ENCODE measurements at regions not wholly inside any gene's neighbourhood (a gene's known extent, or its start where the extent isn't known, plus 50 kb on each side); places are given as distances from the start of the nearest gene placed in this dataset.
"Not testable (repeated sequence)": the region's sequence is repeated elsewhere in the genome, so short reads cannot be mapped to it uniquely, and the experiment has no call there.

DNA sequence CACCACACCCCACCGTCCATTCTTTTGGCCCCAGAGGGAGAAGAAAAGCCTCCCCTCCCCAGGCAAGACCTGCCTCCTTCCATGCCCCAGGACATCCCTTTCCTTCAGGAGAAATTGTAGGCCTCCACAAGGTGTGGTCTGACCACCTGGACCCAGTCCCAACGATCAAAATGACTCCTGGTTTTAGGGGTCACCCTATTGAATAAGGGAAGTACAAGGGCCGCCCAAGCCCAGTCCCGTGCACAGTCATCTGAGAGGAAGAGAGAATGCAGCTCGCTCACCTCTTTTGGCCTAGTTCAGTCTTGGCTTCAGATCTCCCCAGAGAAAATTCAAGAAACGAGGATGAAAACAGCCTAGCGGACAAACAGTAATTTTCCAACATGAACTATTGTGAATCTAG lies 249.1 kb downstream of the UACA start:
- no peak overlapping the region for H3K4me3 Mint-ChIP-seq
- H3K27me3 Mint-ChIP-seq, result peaks cover 0 to 42% (median 0%) of the 10 kb centered on the region in 5 donors
- ATAC-seq (no peak), DNase-seq (no peak)
- Histone ChIP-seq H3K4me1 (ENCODE audit: control insufficient read depth in 2 of 2, insufficient read depth in 2 of 2, low read length in 2 of 2) (peaks cover 0 to 6% of the 10 kb centered on the region in 2 donors), H3K36me3 (ENCODE audit: control insufficient read depth in 2 of 3, insufficient read depth in 3 of 3, low read length in 3 of 3) (no peaks in the 10 kb centered on the region), H3K27ac (ENCODE audit: low read depth, low read length) (no peak overlapping the region), H3K4me3 (ENCODE audit: low read length) (no peak overlapping the region), H3K9me3 (ENCODE audit: control insufficient read depth in 2 of 3, low read length in 3 of 3) (peaks cover 0 to 17% (median 0%) of the 10 kb centered on the region in 3 experiments), H3K27me3 (ENCODE audit: control insufficient read depth in 2 of 2, insufficient read depth in 2 of 2, low read length in 2 of 2) (no peaks in the 10 kb centered on the region)
- ChIA-PET CTCF (interaction anchor here (0.6 to 1.8 kb wide), 5 partner anchors 9 to 1003 kb away, joined by 3 to 5 read pairs (median 3); no protein-coding TSS in a partner anchor), POLR2A (interaction anchor here (0.9 kb wide), 1 partner anchor 9 kb away, joined by 3 read pairs; no protein-coding TSS in a partner anchor)
- H3K27ac Mint-ChIP-seq, result no peak overlapping the region
- peaks cover 7 to 32% (median 22%) of the 10 kb centered on the region in 11 donors for H3K9me3 Mint-ChIP-seq
- H3K36me3 Mint-ChIP-seq, result peaks cover 12 to 27% (median 18%) of the 10 kb centered on the region in 5 donors
- intact Hi-C loops (cut with micrococcal nuclease), result no loop called here
- H3K4me1 Mint-ChIP-seq, result peaks cover 4 to 27% (median 7%) of the 10 kb centered on the region in 7 donors

DNA sequence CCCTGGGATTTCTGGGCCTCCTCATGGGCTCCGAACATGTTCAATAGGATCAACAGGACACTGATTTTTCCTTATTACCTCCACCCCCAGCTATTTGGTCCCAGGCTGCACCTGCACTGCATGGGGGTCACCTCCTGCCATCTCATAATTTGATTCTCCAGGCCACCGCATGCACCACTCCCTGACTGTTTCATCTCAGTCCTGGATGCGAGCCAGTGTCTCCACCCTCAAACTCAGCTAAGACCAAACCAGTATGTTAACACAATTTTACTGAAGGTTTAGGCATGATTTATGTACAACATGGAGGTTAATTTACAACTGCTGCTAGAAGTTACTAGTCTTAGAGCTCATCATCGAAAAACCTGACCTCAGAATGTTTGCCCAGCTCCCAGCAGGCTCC lies 249.5 kb downstream of the UACA start:
- peaks cover 7 to 35% (median 24%) of the 10 kb centered on the region in 11 donors for H3K9me3 Mint-ChIP-seq
- H3K4me1 Mint-ChIP-seq, result peaks cover 5 to 28% (median 8%) of the 10 kb centered on the region in 7 donors
- DNase-seq (no peak), ATAC-seq (no peak)
- ChIA-PET CTCF (interaction anchor here (0.6 to 1.8 kb wide), 6 partner anchors 9 to 1003 kb away, joined by 3 to 5 read pairs (median 3); no protein-coding TSS in a partner anchor), POLR2A (no interaction called here)
- H3K36me3 Mint-ChIP-seq, result peaks cover 12 to 32% (median 22%) of the 10 kb centered on the region in 5 donors
- Histone ChIP-seq H3K27ac (ENCODE audit: low read depth, low read length) (no peak overlapping the region), H3K9me3 (ENCODE audit: control insufficient read depth in 2 of 3, low read length in 3 of 3) (peaks cover 0 to 17% (median 0%) of the 10 kb centered on the region in 3 experiments), H3K27me3 (ENCODE audit: control insufficient read depth in 2 of 2, insufficient read depth in 2 of 2, low read length in 2 of 2) (no peaks in the 10 kb centered on the region), H3K36me3 (ENCODE audit: control insufficient read depth in 2 of 3, insufficient read depth in 3 of 3, low read length in 3 of 3) (no peaks in the 10 kb centered on the region), H3K4me3 (ENCODE audit: low read length) (no peak overlapping the region), H3K4me1 (ENCODE audit: control insufficient read depth in 2 of 2, insufficient read depth in 2 of 2, low read length in 2 of 2) (peaks cover 0 to 9% of the 10 kb centered on the region in 2 donors)
- H3K4me3 Mint-ChIP-seq, result no peak overlapping the region
- peaks cover 0 to 37% (median 0%) of the 10 kb centered on the region in 5 donors for H3K27me3 Mint-ChIP-seq
- no peak overlapping the region for H3K27ac Mint-ChIP-seq
- intact Hi-C loops (cut with micrococcal nuclease), result loop anchor here (2.0 kb wide), 4 partner anchors 53 to 1039 kb away; no protein-coding TSS in a partner anchor

DNA sequence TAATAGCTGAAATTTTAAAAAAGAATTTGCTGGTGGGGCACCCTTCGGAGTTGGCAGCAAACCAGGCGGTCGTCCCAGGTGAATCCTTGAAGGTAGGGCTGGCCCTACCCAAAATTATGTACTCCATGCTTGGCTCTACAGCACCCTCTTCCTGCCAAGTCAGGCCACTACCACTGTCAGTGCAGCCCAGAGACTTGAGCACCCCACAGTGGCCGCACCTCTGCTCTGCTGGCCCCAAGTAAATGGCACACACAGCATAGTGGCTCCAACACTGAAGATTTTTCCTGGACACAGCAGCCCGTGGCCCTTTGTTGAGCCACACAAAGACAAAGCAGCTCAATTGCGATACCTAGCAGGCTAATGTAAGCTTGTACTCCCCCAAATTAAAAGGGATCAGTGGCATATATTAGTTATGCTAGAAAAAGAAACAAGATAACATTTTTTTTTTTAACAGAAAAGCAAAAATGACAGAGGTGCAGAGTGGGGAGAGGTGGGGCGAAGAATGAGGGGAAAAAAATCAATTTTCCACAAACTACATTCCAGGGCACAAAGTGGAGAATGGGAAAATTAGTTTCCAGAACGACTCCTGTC lies 250.5 kb downstream of the UACA start:
- Histone ChIP-seq H3K27ac (ENCODE audit: low read depth, low read length) (no peak overlapping the region), H3K4me1 (ENCODE audit: control insufficient read depth in 2 of 2, insufficient read depth in 2 of 2, low read length in 2 of 2) (peaks cover 0 to 10% of the 10 kb centered on the region in 2 donors), H3K9me3 (ENCODE audit: control insufficient read depth in 2 of 3, low read length in 3 of 3) (peaks cover 0 to 17% (median 0%) of the 10 kb centered on the region in 3 experiments), H3K4me3 (ENCODE audit: low read length) (no peak overlapping the region), H3K36me3 (ENCODE audit: control insufficient read depth in 2 of 3, insufficient read depth in 3 of 3, low read length in 3 of 3) (no peaks in the 10 kb centered on the region), H3K27me3 (ENCODE audit: control insufficient read depth in 2 of 2, insufficient read depth in 2 of 2, low read length in 2 of 2) (no peaks in the 10 kb centered on the region)
- DNase-seq, result peak; percentile 30 to 72 (median 45)
- ATAC-seq, result peak; percentile 79
- ChIA-PET POLR2A (interaction anchor here (0.6 to 1.2 kb wide), 4 partner anchors 22 to 827 kb away, joined by 3 to 4 read pairs (median 4); no protein-coding TSS in a partner anchor), CTCF (interaction anchor here (0.7 to 1.8 kb wide), 6 partner anchors 9 to 1037 kb away, joined by 3 to 5 read pairs (median 4); no protein-coding TSS in a partner anchor)
- Mint-ChIP-seq H3K4me3 (no peak overlapping the region), H3K27ac (peak overlapping the region in 1 of 9 donors; percentile 32), H3K36me3 (peaks cover 12 to 37% (median 27%) of the 10 kb centered on the region in 5 donors), H3K4me1 (peaks cover 10 to 38% (median 17%) of the 10 kb centered on the region in 7 donors), H3K27me3 (peaks cover 0 to 28% (median 0%) of the 10 kb centered on the region in 5 donors), H3K9me3 (peaks cover 7 to 44% (median 25%) of the 10 kb centered on the region in 11 donors)
- intact Hi-C loops (cut with micrococcal nuclease), result loop anchor here (1.0 to 2.0 kb wide), 7 partner anchors 21 to 1038 kb away; no protein-coding TSS in a partner anchor

DNA sequence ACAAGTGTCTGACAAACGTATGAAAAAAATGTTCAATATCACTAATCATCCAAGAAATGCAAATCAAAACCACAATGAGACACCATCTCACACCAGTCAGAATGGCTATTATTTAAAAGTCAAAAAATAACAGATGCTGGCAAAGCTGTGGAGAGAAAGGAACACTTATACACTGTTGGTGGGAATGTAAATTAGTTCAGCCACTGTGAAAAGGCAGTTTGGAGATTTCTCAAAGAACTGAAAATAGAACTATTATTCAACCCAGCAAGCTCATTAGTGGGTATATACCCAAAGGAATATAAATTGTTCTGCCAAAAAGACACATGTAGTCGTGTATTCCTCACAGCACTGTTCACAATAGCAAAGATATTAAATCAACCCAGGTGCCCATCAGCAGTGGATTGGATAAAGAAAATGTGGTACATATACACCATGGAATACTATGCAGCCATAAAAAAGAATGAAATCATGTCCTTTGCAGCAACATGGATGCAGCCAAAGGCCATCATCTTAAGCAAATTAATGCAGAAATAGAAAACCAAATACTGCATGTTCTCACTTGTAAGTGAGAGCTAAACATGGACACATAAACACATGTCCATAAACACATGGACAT lies 251.3 kb downstream of the UACA start:
- peaks cover 0 to 20% (median 0%) of the 10 kb centered on the region in 3 experiments for H3K9me3 ChIP-seq (ENCODE audit: control insufficient read depth in 2 of 3, low read length in 3 of 3)
- H3K4me3 ChIP-seq (ENCODE audit: low read length); DNase-seq; H3K36me3 ChIP-seq (ENCODE audit: control insufficient read depth in 2 of 3, insufficient read depth in 3 of 3, low read length in 3 of 3); ATAC-seq; H3K27me3 ChIP-seq (ENCODE audit: control insufficient read depth in 2 of 2, insufficient read depth in 2 of 2, low read length in 2 of 2); H3K4me3 Mint-ChIP-seq; H3K4me1 ChIP-seq (ENCODE audit: control insufficient read depth in 2 of 2, insufficient read depth in 2 of 2, low read length in 2 of 2); H3K27ac ChIP-seq (ENCODE audit: low read depth, low read length): not testable (repeated sequence)
- ChIA-PET POLR2A (interaction anchor here (0.6 to 1.2 kb wide), 2 partner anchors 23 to 377 kb away, joined by 3 to 4 read pairs; no protein-coding TSS in a partner anchor), CTCF (interaction anchor here (0.7 to 1.7 kb wide), 8 partner anchors 9 to 1036 kb away, joined by 3 to 4 read pairs (median 3); no protein-coding TSS in a partner anchor)
- Mint-ChIP-seq H3K27me3 (peaks cover 0 to 21% (median 0%) of the 10 kb centered on the region in 5 donors), H3K27ac (peak overlapping the region in 1 of 9 donors; percentile 5), H3K4me1 (peaks cover 12 to 42% (median 19%) of the 10 kb centered on the region in 7 donors), H3K9me3 (peaks cover 7 to 50% (median 26%) of the 10 kb centered on the region in 11 donors), H3K36me3 (peaks cover 13 to 40% (median 28%) of the 10 kb centered on the region in 5 donors)
- intact Hi-C loops (cut with micrococcal nuclease), result loop anchor here (1.0 to 2.0 kb wide), 7 partner anchors 20 to 1037 kb away; no protein-coding TSS in a partner anchor

DNA sequence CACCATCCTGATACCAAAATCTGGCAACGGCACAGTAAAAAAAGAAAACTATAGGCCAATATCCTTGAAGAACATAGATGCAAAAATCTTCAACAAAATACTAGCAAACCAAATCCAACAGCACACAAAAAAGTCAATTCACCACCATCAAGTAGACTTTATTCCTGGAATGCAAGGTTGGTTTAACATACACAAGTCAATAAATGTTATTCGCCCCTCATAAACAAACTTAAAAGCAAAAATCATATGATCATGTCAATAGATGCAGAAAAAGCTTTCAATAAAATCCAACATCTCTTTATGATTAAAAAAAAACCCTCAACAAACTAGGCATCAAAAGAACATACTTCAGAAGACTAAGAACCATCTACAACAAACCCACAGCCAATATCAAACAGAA lies 252.9 kb downstream of the UACA start:
- H3K36me3 ChIP-seq (ENCODE audit: control insufficient read depth in 2 of 3, insufficient read depth in 3 of 3, low read length in 3 of 3), result no peaks in the 10 kb centered on the region
- no peak overlapping the region for H3K4me3 Mint-ChIP-seq
- CTCF ChIA-PET, result interaction anchor here (1.4 to 1.7 kb wide), 2 partner anchors 14 to 408 kb away, joined by 3 read pairs; no protein-coding TSS in a partner anchor
- intact Hi-C loops (cut with micrococcal nuclease), result no loop called here
- peaks cover 7 to 57% (median 27%) of the 10 kb centered on the region in 11 donors for H3K9me3 Mint-ChIP-seq
- ATAC-seq (no peak), DNase-seq (no peak)
- peaks cover 0 to 13% (median 0%) of the 10 kb centered on the region in 5 donors for H3K27me3 Mint-ChIP-seq
- peaks cover 0 to 22% (median 0%) of the 10 kb centered on the region in 3 experiments for H3K9me3 ChIP-seq (ENCODE audit: control insufficient read depth in 2 of 3, low read length in 3 of 3)
- no peaks in the 10 kb centered on the region for H3K27me3 ChIP-seq (ENCODE audit: control insufficient read depth in 2 of 2, insufficient read depth in 2 of 2, low read length in 2 of 2)
- no peak overlapping the region for H3K27ac ChIP-seq (ENCODE audit: low read depth, low read length)
- no peak overlapping the region for H3K4me3 ChIP-seq (ENCODE audit: low read length)
- H3K36me3 Mint-ChIP-seq, result peaks cover 16 to 46% (median 35%) of the 10 kb centered on the region in 5 donors
- H3K4me1 Mint-ChIP-seq, result peaks cover 10 to 58% (median 20%) of the 10 kb centered on the region in 7 donors
- H3K4me1 ChIP-seq (ENCODE audit: control insufficient read depth in 2 of 2, insufficient read depth in 2 of 2, low read length in 2 of 2), result peaks cover under 1 to 10% of the 10 kb centered on the region in 2 donors
- POLR2A ChIA-PET, result interaction anchor here (1.1 kb wide), 1 partner anchor 15 kb away, joined by 3 read pairs; no protein-coding TSS in a partner anchor
- no peak overlapping the region for H3K27ac Mint-ChIP-seq

DNA sequence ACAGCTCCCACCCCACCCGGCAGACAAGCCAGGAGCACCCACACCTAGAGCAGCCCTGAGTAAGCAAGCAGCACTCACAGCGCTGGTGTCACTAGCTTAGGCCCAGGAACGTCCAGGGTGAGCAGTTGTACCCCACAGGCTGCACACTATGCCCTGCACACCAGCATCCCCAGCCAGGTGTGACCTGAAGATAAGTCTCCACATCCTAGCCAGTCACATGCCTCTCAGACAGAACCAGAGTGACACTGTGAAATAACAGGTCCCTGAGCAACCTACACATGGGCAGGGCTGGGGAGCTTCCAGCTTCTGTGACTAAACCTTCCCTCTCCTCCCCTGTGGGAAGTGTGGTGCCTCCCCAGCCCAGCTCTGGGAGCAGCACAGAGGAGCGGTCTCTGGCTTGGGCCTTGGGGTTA lies 253.6 kb downstream of the UACA start:
- H3K4me1 ChIP-seq (ENCODE audit: control insufficient read depth in 2 of 2, insufficient read depth in 2 of 2, low read length in 2 of 2), result peaks cover 8 to 16% of the 10 kb centered on the region in 2 donors
- H3K4me1 Mint-ChIP-seq, result peaks cover 11 to 65% (median 26%) of the 10 kb centered on the region in 7 donors
- H3K4me3 Mint-ChIP-seq, result peak overlapping the region in 1 of 10 donors; percentile 17
- peaks cover 0 to 8% (median 0%) of the 10 kb centered on the region in 5 donors for H3K27me3 Mint-ChIP-seq
- H3K4me3 ChIP-seq (ENCODE audit: low read length), result no peak overlapping the region
- H3K27ac ChIP-seq (ENCODE audit: low read depth, low read length), result no peak overlapping the region
- DNase-seq, result no peak
- ChIA-PET POLR2A (interaction anchor here (1.0 to 1.3 kb wide), 3 partner anchors 15 to 162 kb away, joined by 3 read pairs; no protein-coding TSS in a partner anchor), CTCF (interaction anchor here (0.8 kb wide), 1 partner anchor 25 kb away, joined by 3 read pairs; no protein-coding TSS in a partner anchor)
- no peak for ATAC-seq
- peaks cover 16 to 46% (median 35%) of the 10 kb centered on the region in 5 donors for H3K36me3 Mint-ChIP-seq
- H3K9me3 Mint-ChIP-seq, result peaks cover 7 to 57% (median 27%) of the 10 kb centered on the region in 11 donors
- no peaks in the 10 kb centered on the region for H3K36me3 ChIP-seq (ENCODE audit: control insufficient read depth in 2 of 3, insufficient read depth in 3 of 3, low read length in 3 of 3)
- peaks cover 0 to 22% (median 0%) of the 10 kb centered on the region in 3 experiments for H3K9me3 ChIP-seq (ENCODE audit: control insufficient read depth in 2 of 3, low read length in 3 of 3)
- H3K27me3 ChIP-seq (ENCODE audit: control insufficient read depth in 2 of 2, insufficient read depth in 2 of 2, low read length in 2 of 2), result no peaks in the 10 kb centered on the region
- intact Hi-C loops (cut with micrococcal nuclease), result no loop called here
- peak overlapping the region in 1 of 9 donors; percentile 29 for H3K27ac Mint-ChIP-seq
